GM12878 (cell line): ENCODE measurements at regions not wholly inside any gene's neighbourhood (a gene's known extent, or its start where the extent isn't known, plus 50 kb on each side); places are given as distances from the start of the nearest gene placed in this dataset.

Experiments used
- ATAC-seq: fragments of 200-7000 bp; cut with Tn5 transposase; 3 replicates; pipeline ENCODE4 v1.9.1; 2020; ENCODE audit warnings: mild to moderate bottlenecking, moderate library complexity
- BruUV-seq: library from RNA; stranded (reverse); fragments of 400-500 nt; replicated peaks from 2 replicates; lab custom pipeline; 2021; lab: Mats Ljungman, UMichigan
- CTCF ChIA-PET: fragments of 300-600 bp; sonication (Branson Sonifier 250); formaldehyde crosslinking; extraction: SDS; loops from one replicate; lab custom pipeline; 2021; ENCODE audit warnings: inconsistent platforms; lab: Yijun Ruan, JAX
- POLR2A ChIA-PET: fragments of 350-600 bp; formaldehyde crosslinking; extraction: SDS; loops from one replicate; lab custom pipeline; 2021; ENCODE audit warnings: inconsistent platforms; lab: Charles Lee
- RAD21 ChIA-PET: fragments of 300-600 bp; sonication (Branson Sonifier 250); formaldehyde crosslinking; loops from one replicate; lab custom pipeline; 2023; ENCODE audit warnings: antibody characterized with exemption; ENCODE audit not compliant: unreplicated experiment; lab: Charles Lee
- SMC1A ChIA-PET: fragments of 300-600 bp; sonication (Branson Sonifier 250); formaldehyde crosslinking; loops from one replicate; lab custom pipeline; 2023; ENCODE audit not compliant: unreplicated experiment, uncharacterized antibody; lab: Charles Lee
- DNase-seq: peaks from one replicate; pipeline ENCODE4 v3.0.0-alpha.2; 2011; ENCODE audit warnings: low read depth, low spot score
- FAIRE-seq: peaks from 3 replicates; lab custom pipeline; 2011; peaks lifted over from hg19 to GRCh38; lab: Jason Lieb, UNC
- H2AFZ ChIP-seq: 2 replicates; pipeline ENCODE4 v1.6.0; 2011; ENCODE audit warnings: low read depth, low read length, control low read depth; ENCODE audit not compliant: control insufficient read depth
- H3K27ac ChIP-seq: 2 replicates; pipeline ENCODE4 v1.5.1; 2011; ENCODE audit warnings: control low read depth; ENCODE audit not compliant: control insufficient read depth, insufficient read depth
- H3K27me3 ChIP-seq, 2 experiments: replicated peaks in 1 of 2; 2 replicates each; pipeline versions ENCODE4 v1.6.0 to v1.6.1; 2011; ENCODE audit warnings: low read length in 1 of 2; ENCODE audit not compliant: control insufficient read depth in 2 of 2, insufficient read depth in 2 of 2
- H3K36me3 ChIP-seq, 2 experiments: 2 replicates each; pipeline ENCODE4 v1.5.1; 2011; ENCODE audit warnings: low read length in 1 of 2; ENCODE audit not compliant: control insufficient read depth in 2 of 2, insufficient read depth in 2 of 2
- H3K4me1 ChIP-seq: 2 replicates; pipeline ENCODE4 v1.6.1; 2011; ENCODE audit warnings: mild to moderate bottlenecking, low read length, moderate library complexity, mixed read lengths; ENCODE audit not compliant: control insufficient read depth, insufficient read depth
- H3K4me2 ChIP-seq: 2 replicates; pipeline ENCODE4 v1.6.0; 2011; ENCODE audit warnings: control low read depth; ENCODE audit not compliant: control insufficient read depth, insufficient read depth
- H3K4me3 ChIP-seq: fragments of 200-600 bp; sonication (generic); 2 replicates; pipeline ENCODE4 v1.5.1; 2016
- H3K79me2 ChIP-seq: 2 replicates; pipeline ENCODE4 v1.6.0; 2011; ENCODE audit warnings: low read length; ENCODE audit not compliant: control insufficient read depth, insufficient read depth
- H3K9ac ChIP-seq: 2 replicates; pipeline ENCODE4 v1.8.0; 2011; ENCODE audit warnings: low read length, control low read depth, mixed read lengths; ENCODE audit not compliant: control insufficient read depth, insufficient read depth
- H3K9me3 ChIP-seq: replicated peaks from 3 replicates; pipeline ENCODE4 v1.5.1; 2011; ENCODE audit warnings: mild to moderate bottlenecking, low read length; ENCODE audit not compliant: control insufficient read depth, insufficient read depth
- H4K20me1 ChIP-seq: 2 replicates; pipeline ENCODE4 v1.6.0; 2011; ENCODE audit not compliant: control insufficient read depth, insufficient read depth
- EED ChIP-seq: sonication (generic); IDR thresholded peaks from 2 replicates; pipeline ENCODE4 v1.6.1; 2016; ENCODE audit warnings: antibody characterized with exemption, low read depth
- FOXK2 ChIP-seq: fragments of 450-650 bp; IDR thresholded peaks from 2 replicates; pipeline ENCODE4 v1.6.1; 2017; ENCODE audit warnings: mild to moderate bottlenecking, moderate library complexity
- KAT2A ChIP-seq: conservative IDR thresholded peaks from 2 replicates; pipeline ENCODE4 v1.6.1; 2011; ENCODE audit warnings: low read depth, low read length; ENCODE audit not compliant: control insufficient read depth
- POLR2AphosphoS5 ChIP-seq: IDR thresholded peaks from 2 replicates; pipeline ENCODE4 v1.6.1; 2011; ENCODE audit warnings: mild to moderate bottlenecking, low read length, inconsistent platforms
- RBBP5 ChIP-seq: fragments of 200-600 bp; sonication (generic); conservative IDR thresholded peaks from 2 replicates; pipeline ENCODE4 v1.6.1; 2016
- SMAD1 ChIP-seq: fragments of 450-650 bp; IDR thresholded peaks from 2 replicates; pipeline ENCODE4 v1.6.1; 2018; ENCODE audit warnings: mild to moderate bottlenecking, low read depth; ENCODE audit not compliant: partially characterized antibody
- ZNF217 ChIP-seq: fragments of 450-650 bp; IDR thresholded peaks from 2 replicates; pipeline ENCODE4 v1.6.1; 2017; ENCODE audit warnings: antibody characterized with exemption, mild to moderate bottlenecking
- WGBS: methylation state at CpG from one replicate; pipeline ENCODE4 v1.1.6; 2016; ENCODE audit warnings: low lambda C conversion rate; ENCODE audit not compliant: insufficient replicate concordance, insufficient coverage; ENCODE audit errors: missing lambda C conversion rate; 5-methylcytosine and 5-hydroxymethylcytosine counted together
- in situ Hi-C: fragments of 300-500 bp; cut with MboI; formaldehyde crosslinking; loops from 9 replicates; pipeline ENCODE4 v1.14.3; 2018; ENCODE audit warnings: mixed read lengths
- intact Hi-C: fragments of 100-400 bp; cut with micrococcal nuclease; formaldehyde crosslinking; loops from one replicate; pipeline ENCODE4 v1.14.2; 2022; ENCODE audit not compliant: unreplicated experiment
- TF ChIP-seq, protein P1 (sequence below): fragments of 450-650 bp; formaldehyde crosslinking; IDR thresholded peaks from 2 replicates; pipeline ENCODE4 v1.5.0; 2022; ENCODE audit warnings: mild to moderate bottlenecking, missing genetic modification characterization
- TF ChIP-seq, protein P2 (sequence below), 3 experiments: IDR thresholded peaks in 2 of 3; conservative IDR thresholded peaks in 1 of 3; 2 replicates each; pipeline ENCODE4 v1.5.1; 2011; ENCODE audit warnings: low read depth in 3 of 3, low read length in 3 of 3, mild to moderate bottlenecking in 3 of 3, control low read depth in 2 of 3, moderate library complexity in 2 of 3, inconsistent platforms in 1 of 3, mixed read lengths in 1 of 3; ENCODE audit not compliant: control insufficient read depth in 2 of 3, insufficient read depth in 1 of 3; ENCODE audit errors: extremely low read depth in 1 of 3

DNA sequence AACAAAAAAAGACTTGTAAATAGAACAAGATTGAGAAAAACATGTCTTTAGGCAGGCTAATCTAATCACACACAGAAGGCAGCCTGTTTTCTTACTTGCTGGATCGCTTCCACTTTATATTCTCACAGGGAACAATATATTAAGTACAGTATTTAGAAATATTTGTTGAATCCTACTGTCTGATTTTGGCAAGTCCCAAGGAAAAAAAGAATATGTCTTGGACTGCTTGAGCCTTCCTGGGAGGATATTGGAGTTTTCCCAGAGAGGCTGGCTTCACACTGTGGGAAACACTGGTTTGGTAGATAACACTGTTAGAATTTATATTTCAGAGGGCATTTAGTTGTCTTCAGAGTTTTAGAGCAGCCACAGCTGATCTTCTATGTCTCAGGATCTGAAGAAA, 229.7 kb downstream of the PRL start:
- TF ChIP-seq FOXK2: no peak
- H3K4me1 ChIP-seq: peaks cover 39% of the 10 kb centered on the region
- in situ Hi-C loops: no loop called here

DNA sequence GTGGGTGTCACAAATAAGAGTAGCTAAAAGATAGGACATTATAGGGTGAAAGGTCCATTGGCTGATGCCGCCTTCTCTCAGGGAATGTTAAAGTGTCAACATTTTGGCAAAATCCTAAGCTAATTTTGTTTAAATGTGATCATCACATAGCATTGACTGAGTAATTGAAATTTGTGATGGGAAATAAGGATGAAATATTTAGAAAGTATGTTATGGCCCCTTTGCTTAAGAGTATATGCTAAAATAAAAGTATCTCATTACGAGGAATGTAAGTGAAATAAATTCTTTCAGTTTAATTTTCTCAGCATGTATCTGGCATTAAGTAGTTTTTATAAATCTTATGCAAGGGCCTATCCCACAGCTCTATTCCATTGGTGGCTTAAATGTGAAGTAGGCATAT, 229.2 kb downstream of the PRL start:
- Histone ChIP-seq H3K27me3 (no peaks in the 10 kb centered on the region), H3K4me1 (peaks cover 34% of the 10 kb centered on the region), H3K36me3 (no peaks in the 10 kb centered on the region), H3K4me2 (no peak overlapping the region), H4K20me1 (no peaks in the 10 kb centered on the region), H3K4me3 (no peak overlapping the region), H2AFZ (no peak overlapping the region), H3K79me2 (no peaks in the 10 kb centered on the region), H3K9ac (no peak overlapping the region), H3K9me3 (no peaks in the 10 kb centered on the region), H3K27ac (no peak overlapping the region)
- in situ Hi-C loops: no loop called here
- FAIRE-seq (no peak), DNase-seq (no peak), ATAC-seq (no peak)
- CTCF ChIA-PET: interaction anchor here (0.6 to 1.0 kb wide), 2 partner anchors 45 to 339 kb away, joined by 3 to 4 read pairs; no protein-coding TSS in a partner anchor
- SMC1A ChIA-PET: interaction anchor here (0.6 to 2.4 kb wide), 11 partner anchors 9 to 346 kb away, joined by 3 to 6 read pairs (median 3); no protein-coding TSS in a partner anchor
- RAD21 ChIA-PET: interaction anchor here (0.6 to 3.5 kb wide), 5 partner anchors 20 to 319 kb away, joined by 3 to 26 read pairs (median 3); no protein-coding TSS in a partner anchor
- POLR2A ChIA-PET: interaction anchor here (1.4 kb wide), 1 partner anchor 24 kb away, joined by 3 read pairs; no protein-coding TSS in a partner anchor
- no TSS peak for BruUV-seq
- intact Hi-C loops: loop anchor here (2.0 to 10.0 kb wide), 3 partner anchors 43 to 473 kb away; partner anchors contain the start of gene SOX4
- 91% methylated on average over 2 of the region's 2 CpGs for WGBS
- no peak for TF ChIP-seq KAT2A
- TF ChIP-seq POLR2AphosphoS5: no peak
- no peak for TF ChIP-seq RBBP5
- no peak for TF ChIP-seq EED
- TF ChIP-seq ZNF217: no peak
- TF ChIP-seq, protein P1, sequence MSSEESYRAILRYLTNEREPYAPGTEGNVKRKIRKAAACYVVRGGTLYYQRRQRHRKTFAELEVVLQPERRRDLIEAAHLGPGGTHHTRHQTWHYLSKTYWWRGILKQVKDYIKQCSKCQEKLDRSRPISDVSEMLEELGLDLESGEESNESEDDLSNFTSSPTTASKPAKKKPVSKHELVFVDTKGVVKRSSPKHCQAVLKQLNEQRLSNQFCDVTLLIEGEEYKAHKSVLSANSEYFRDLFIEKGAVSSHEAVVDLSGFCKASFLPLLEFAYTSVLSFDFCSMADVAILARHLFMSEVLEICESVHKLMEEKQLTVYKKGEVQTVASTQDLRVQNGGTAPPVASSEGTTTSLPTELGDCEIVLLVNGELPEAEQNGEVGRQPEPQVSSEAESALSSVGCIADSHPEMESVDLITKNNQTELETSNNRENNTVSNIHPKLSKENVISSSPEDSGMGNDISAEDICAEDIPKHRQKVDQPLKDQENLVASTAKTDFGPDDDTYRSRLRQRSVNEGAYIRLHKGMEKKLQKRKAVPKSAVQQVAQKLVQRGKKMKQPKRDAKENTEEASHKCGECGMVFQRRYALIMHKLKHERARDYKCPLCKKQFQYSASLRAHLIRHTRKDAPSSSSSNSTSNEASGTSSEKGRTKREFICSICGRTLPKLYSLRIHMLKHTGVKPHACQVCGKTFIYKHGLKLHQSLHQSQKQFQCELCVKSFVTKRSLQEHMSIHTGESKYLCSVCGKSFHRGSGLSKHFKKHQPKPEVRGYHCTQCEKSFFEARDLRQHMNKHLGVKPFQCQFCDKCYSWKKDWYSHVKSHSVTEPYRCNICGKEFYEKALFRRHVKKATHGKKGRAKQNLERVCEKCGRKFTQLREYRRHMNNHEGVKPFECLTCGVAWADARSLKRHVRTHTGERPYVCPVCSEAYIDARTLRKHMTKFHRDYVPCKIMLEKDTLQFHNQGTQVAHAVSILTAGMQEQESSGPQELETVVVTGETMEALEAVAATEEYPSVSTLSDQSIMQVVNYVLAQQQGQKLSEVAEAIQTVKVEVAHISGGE (CRISPR knock-in tag): no peak
- TF ChIP-seq, protein P2, sequence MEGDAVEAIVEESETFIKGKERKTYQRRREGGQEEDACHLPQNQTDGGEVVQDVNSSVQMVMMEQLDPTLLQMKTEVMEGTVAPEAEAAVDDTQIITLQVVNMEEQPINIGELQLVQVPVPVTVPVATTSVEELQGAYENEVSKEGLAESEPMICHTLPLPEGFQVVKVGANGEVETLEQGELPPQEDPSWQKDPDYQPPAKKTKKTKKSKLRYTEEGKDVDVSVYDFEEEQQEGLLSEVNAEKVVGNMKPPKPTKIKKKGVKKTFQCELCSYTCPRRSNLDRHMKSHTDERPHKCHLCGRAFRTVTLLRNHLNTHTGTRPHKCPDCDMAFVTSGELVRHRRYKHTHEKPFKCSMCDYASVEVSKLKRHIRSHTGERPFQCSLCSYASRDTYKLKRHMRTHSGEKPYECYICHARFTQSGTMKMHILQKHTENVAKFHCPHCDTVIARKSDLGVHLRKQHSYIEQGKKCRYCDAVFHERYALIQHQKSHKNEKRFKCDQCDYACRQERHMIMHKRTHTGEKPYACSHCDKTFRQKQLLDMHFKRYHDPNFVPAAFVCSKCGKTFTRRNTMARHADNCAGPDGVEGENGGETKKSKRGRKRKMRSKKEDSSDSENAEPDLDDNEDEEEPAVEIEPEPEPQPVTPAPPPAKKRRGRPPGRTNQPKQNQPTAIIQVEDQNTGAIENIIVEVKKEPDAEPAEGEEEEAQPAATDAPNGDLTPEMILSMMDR (IDR thresholded peaks at IDR 0.05 in 2 of 3, conservative IDR thresholded peaks at IDR 0.05 in 1 of 3; ENCODE audit: control insufficient read depth in 2 of 3, extremely low read depth in 1 of 3, insufficient read depth in 1 of 3, low read depth in 3 of 3, low read length in 3 of 3): no peak
- no peak for TF ChIP-seq SMAD1

More for the DNA sequence above, 229.7 kb downstream of the PRL start:
- Histone ChIP-seq H3K79me2 (no peaks in the 10 kb centered on the region), H3K4me3 (no peak overlapping the region), H3K27me3 (no peaks in the 10 kb centered on the region), H3K9ac (no peak overlapping the region), H3K9me3 (no peaks in the 10 kb centered on the region), H2AFZ (no peak overlapping the region), H3K36me3 (no peaks in the 10 kb centered on the region), H3K27ac (no peak overlapping the region), H3K4me2 (no peak overlapping the region), H4K20me1 (no peaks in the 10 kb centered on the region)
- WGBS: 35% methylated on average over 1 of the region's 1 CpG
- BruUV-seq: no TSS peak
- DNase-seq (no peak), FAIRE-seq (no peak), ATAC-seq (no peak)
- ChIA-PET SMC1A (interaction anchor here (1.0 to 2.4 kb wide), 9 partner anchors 8 to 261 kb away, joined by 3 to 6 read pairs (median 4); no protein-coding TSS in a partner anchor), POLR2A (interaction anchor here (1.4 kb wide), 1 partner anchor 24 kb away, joined by 3 read pairs; no protein-coding TSS in a partner anchor), CTCF (interaction anchor here (1.0 kb wide), 1 partner anchor 45 kb away, joined by 4 read pairs; no protein-coding TSS in a partner anchor), RAD21 (interaction anchor here (0.7 to 3.5 kb wide), 3 partner anchors 20 to 268 kb away, joined by 3 to 26 read pairs (median 3); no protein-coding TSS in a partner anchor)
- intact Hi-C loops: loop anchor here (5.0 to 10.0 kb wide), 2 partner anchors 305 to 472 kb away; partner anchors contain the start of gene SOX4
